WTC11 (cell line): ENCODE measurements at regions not wholly inside any gene's neighbourhood (a gene's known extent, or its start where the extent isn't known, plus 50 kb on each side); places are given as distances from the start of the nearest gene placed in this dataset.

Experiments used
- ATAC-seq: fragments of 200-7000 bp; cut with Tn5 transposase; 2 replicates; pipeline ENCODE4 v1.10.0; 2021; ENCODE audit warnings: mild to moderate bottlenecking, moderate library complexity
- CTCF ChIA-PET: fragments of 300-600 bp; sonication (Branson Sonifier 250); formaldehyde crosslinking; loops from one replicate; lab custom pipeline; 2021; ENCODE audit warnings: antibody characterized with exemption; lab: Charles Lee
- POLR2A ChIA-PET: fragments of 350-600 bp; sonication (Branson Sonifier 250); formaldehyde crosslinking; loops from one replicate; lab custom pipeline; 2021; ENCODE audit warnings: antibody characterized with exemption; lab: Charles Lee
- DNase-seq: peaks from one replicate; pipeline ENCODE4 v3.0.0; 2021; ENCODE audit warnings: low spot score
- H3K27ac Mint-ChIP-seq: 2 replicates; pipeline ENCODE4 v1.8.0; 2021; ENCODE audit warnings: mixed read lengths
- H3K27me3 Mint-ChIP-seq: 2 replicates; pipeline ENCODE4 v1.8.0; 2021; ENCODE audit warnings: low read depth, mild to moderate bottlenecking, moderate library complexity, mixed read lengths
- H3K36me3 Mint-ChIP-seq: 2 replicates; pipeline ENCODE4 v1.8.0; 2021; ENCODE audit warnings: mixed read lengths
- H3K4me1 Mint-ChIP-seq: 2 replicates; pipeline ENCODE4 v1.8.0; 2022; ENCODE audit warnings: mixed read lengths
- H3K4me3 Mint-ChIP-seq: 2 replicates; pipeline ENCODE4 v1.8.0; 2021; ENCODE audit warnings: mild to moderate bottlenecking, moderate library complexity, mixed read lengths
- H3K9me3 Mint-ChIP-seq: 2 replicates; pipeline ENCODE4 v1.8.0; 2021; ENCODE audit warnings: mixed read lengths
- ARID4B ChIP-seq: sonication (generic); formaldehyde crosslinking; IDR thresholded peaks from 2 replicates; pipeline ENCODE4 v1.8.0; 2023; ENCODE audit warnings: missing genetic modification reagents, mild to moderate bottlenecking, borderline replicate concordance
- ATF3 ChIP-seq: sonication (generic); formaldehyde crosslinking; conservative IDR thresholded peaks from 2 replicates; pipeline ENCODE4 v1.8.1; 2022; ENCODE audit warnings: mild to moderate bottlenecking, missing genetic modification reagents
- CREM ChIP-seq: sonication (generic); formaldehyde crosslinking; IDR thresholded peaks from 2 replicates; pipeline ENCODE4 v1.8.1; 2022; ENCODE audit warnings: mild to moderate bottlenecking, missing genetic modification reagents, moderate library complexity
- EMX1 ChIP-seq: fragments of 250-450 bp; sonication (Bioruptor Pico); IDR thresholded peaks from 2 replicates; pipeline ENCODE4 v1.8.0; 2021; ENCODE audit warnings: mild to moderate bottlenecking
- FOXJ3 ChIP-seq: sonication (generic); formaldehyde crosslinking; IDR thresholded peaks from 2 replicates; pipeline ENCODE4 v1.9.0; 2021; ENCODE audit warnings: missing genetic modification reagents, mild to moderate bottlenecking, borderline replicate concordance
- FOXK1 ChIP-seq: sonication (generic); formaldehyde crosslinking; IDR thresholded peaks from 2 replicates; pipeline ENCODE4 v1.8.0; 2022; ENCODE audit warnings: mild to moderate bottlenecking, moderate library complexity, missing genetic modification reagents
- FOXP4 ChIP-seq: sonication (generic); formaldehyde crosslinking; IDR thresholded peaks from 2 replicates; pipeline ENCODE4 v1.8.0; 2022; ENCODE audit warnings: mild to moderate bottlenecking, missing genetic modification reagents
- JUN ChIP-seq: sonication (generic); formaldehyde crosslinking; IDR thresholded peaks from 2 replicates; pipeline ENCODE4 v1.8.0; 2023; ENCODE audit warnings: mild to moderate bottlenecking, missing genetic modification reagents
- MYBL2 ChIP-seq: sonication (generic); formaldehyde crosslinking; IDR thresholded peaks from 2 replicates; pipeline ENCODE4 v1.8.1; 2023; ENCODE audit warnings: mild to moderate bottlenecking, moderate library complexity, missing genetic modification reagents
- PRDM15 ChIP-seq: sonication (generic); formaldehyde crosslinking; IDR thresholded peaks from 2 replicates; pipeline ENCODE4 v1.8.0; 2022; ENCODE audit warnings: missing genetic modification reagents
- PREB ChIP-seq: sonication (generic); formaldehyde crosslinking; IDR thresholded peaks from 2 replicates; pipeline ENCODE4 v1.8.1; 2022; ENCODE audit warnings: mild to moderate bottlenecking, missing genetic modification reagents, moderate library complexity, borderline replicate concordance
- ZNF138 ChIP-seq: sonication (generic); formaldehyde crosslinking; conservative IDR thresholded peaks from 2 replicates; pipeline ENCODE4 v1.8.1; 2022; ENCODE audit warnings: mild to moderate bottlenecking, moderate library complexity, missing genetic modification reagents
- ZNF219 ChIP-seq: sonication (generic); formaldehyde crosslinking; IDR thresholded peaks from 2 replicates; pipeline ENCODE4 v1.8.0; 2023; ENCODE audit warnings: missing genetic modification reagents, mild to moderate bottlenecking, borderline replicate concordance
- ZNF317 ChIP-seq: sonication (generic); formaldehyde crosslinking; IDR thresholded peaks from 2 replicates; pipeline ENCODE4 v1.8.1; 2023; ENCODE audit warnings: low read depth, mild to moderate bottlenecking, moderate library complexity, missing genetic modification reagents, borderline replicate concordance
- ZNF396 ChIP-seq: fragments of 250-450 bp; sonication (Bioruptor Pico); IDR thresholded peaks from 2 replicates; pipeline ENCODE4 v1.8.0; 2021; ENCODE audit warnings: mild to moderate bottlenecking, moderate library complexity, borderline replicate concordance
- ZNF671 ChIP-seq: fragments of 250-450 bp; sonication (Bioruptor Pico); IDR thresholded peaks from 2 replicates; pipeline ENCODE4 v1.8.0; 2021; ENCODE audit warnings: mild to moderate bottlenecking

- TF ChIP-seq ARID4B (CRISPR knock-in tag) (no peak), ZNF219 (CRISPR knock-in tag) (no peak)
Observed at GRCh38 chr9:107609547-107609946, 120.0 kb upstream of the KLF4 start (continued).

GRCh38 chr9:107606149-107606790, 116.7 kb upstream of the KLF4 start:
- no peaks in the 10 kb centered on the region for H3K27me3 Mint-ChIP-seq
- H3K4me3 Mint-ChIP-seq = no peak overlapping the region
- no peaks in the 10 kb centered on the region for H3K9me3 Mint-ChIP-seq
- no peak for DNase-seq
- ChIA-PET POLR2A (no interaction called here), CTCF (no interaction called here)
- no peaks in the 10 kb centered on the region for H3K36me3 Mint-ChIP-seq
- H3K4me1 Mint-ChIP-seq = no peaks in the 10 kb centered on the region
- ATAC-seq = no peak
- no peak overlapping the region for H3K27ac Mint-ChIP-seq
- no peak for TF ChIP-seq ZNF396 (CRISPR knock-in tag)
- no peak for TF ChIP-seq ZNF317
- no peak for TF ChIP-seq ZNF219 (CRISPR knock-in tag)
- TF ChIP-seq PREB (CRISPR knock-in tag) = no peak
- TF ChIP-seq JUN = no peak
- no peak for TF ChIP-seq EMX1 (CRISPR knock-in tag)
- no peak for TF ChIP-seq FOXK1 (CRISPR knock-in tag)
- TF ChIP-seq ZNF671 = no peak
- TF ChIP-seq CREM = no peak
- no peak for TF ChIP-seq MYBL2 (CRISPR knock-in tag)
- TF ChIP-seq FOXJ3 (CRISPR knock-in tag) = no peak
- TF ChIP-seq ATF3 (CRISPR knock-in tag) = no peak
- no peak for TF ChIP-seq ZNF138 (CRISPR knock-in tag)
- TF ChIP-seq PRDM15 = no peak
- TF ChIP-seq FOXP4 (CRISPR knock-in tag) = no peak
